ENCODE measurements at regions not wholly inside any gene's neighbourhood (a gene's known extent, or its start where the extent isn't known, plus 50 kb on each side); places are given as distances from the start of the nearest gene placed in this dataset.
"Not testable (repeated sequence)": the region's sequence is repeated elsewhere in the genome, so short reads cannot be mapped to it uniquely, and the experiment has no call there.

- Histone ChIP-seq H3K27ac (ENCODE audit: low read depth, low read length) (no peak overlapping the region), H3K4me3 (ENCODE audit: low read depth, low read length) (no peak overlapping the region), H3K4me1 (ENCODE audit: control insufficient read depth, insufficient read depth, low read length, unreplicated experiment) (no peaks in the 10 kb centered on the region), H3K79me2 (ENCODE audit: control insufficient read depth, insufficient read depth, low read length, unreplicated experiment) (no peaks in the 10 kb centered on the region), H3K36me3 (ENCODE audit: insufficient read depth, low read length) (no peaks in the 10 kb centered on the region), H3K27me3 (ENCODE audit: insufficient read depth, low read length) (no peaks in the 10 kb centered on the region), H2AFZ (ENCODE audit: low read length, unreplicated experiment) (no peak overlapping the region)
Measured at GRCh38 chr4:144410230-144410783, 235.6 kb upstream of the HHIP start.

- no peaks in the 10 kb centered on the region for H3K79me2 ChIP-seq (ENCODE audit: control insufficient read depth, insufficient read depth, low read length, unreplicated experiment)
- H3K36me3 ChIP-seq (ENCODE audit: insufficient read depth, low read length), result no peaks in the 10 kb centered on the region
- no peaks in the 10 kb centered on the region for H3K27me3 ChIP-seq (ENCODE audit: insufficient read depth, low read length)
- no peak overlapping the region for H3K27ac ChIP-seq (ENCODE audit: low read depth, low read length)
- H3K4me3 ChIP-seq (ENCODE audit: low read depth, low read length), result no peak overlapping the region
- H3K4me1 ChIP-seq (ENCODE audit: control insufficient read depth, insufficient read depth, low read length, unreplicated experiment), result no peaks in the 10 kb centered on the region
- H2AFZ ChIP-seq (ENCODE audit: low read length, unreplicated experiment), result no peak overlapping the region
Measured at GRCh38 chr4:144411119-144411518, 234.8 kb upstream of the HHIP start.

GRCh38 chr4:144411700-144412099, 234.3 kb upstream of the HHIP start:
- Histone ChIP-seq H3K27ac (ENCODE audit: low read depth, low read length) (no peak overlapping the region), H3K79me2 (ENCODE audit: control insufficient read depth, insufficient read depth, low read length, unreplicated experiment) (no peaks in the 10 kb centered on the region), H3K4me1 (ENCODE audit: control insufficient read depth, insufficient read depth, low read length, unreplicated experiment) (no peaks in the 10 kb centered on the region), H3K4me3 (ENCODE audit: low read depth, low read length) (no peak overlapping the region), H3K27me3 (ENCODE audit: insufficient read depth, low read length) (no peaks in the 10 kb centered on the region), H2AFZ (ENCODE audit: low read length, unreplicated experiment) (no peak overlapping the region), H3K36me3 (ENCODE audit: insufficient read depth, low read length) (no peaks in the 10 kb centered on the region)

- H3K36me3 ChIP-seq (ENCODE audit: insufficient read depth, low read length), result no peaks in the 10 kb centered on the region
- H2AFZ ChIP-seq (ENCODE audit: low read length, unreplicated experiment), result no peak overlapping the region
- H3K4me3 ChIP-seq (ENCODE audit: low read depth, low read length), result no peak overlapping the region
- no peaks in the 10 kb centered on the region for H3K4me1 ChIP-seq (ENCODE audit: control insufficient read depth, insufficient read depth, low read length, unreplicated experiment)
- H3K27me3 ChIP-seq (ENCODE audit: insufficient read depth, low read length), result no peaks in the 10 kb centered on the region
- no peak overlapping the region for H3K27ac ChIP-seq (ENCODE audit: low read depth, low read length)
- no peaks in the 10 kb centered on the region for H3K79me2 ChIP-seq (ENCODE audit: control insufficient read depth, insufficient read depth, low read length, unreplicated experiment)
Measured at GRCh38 chr4:144421056-144421455, 224.9 kb upstream of the HHIP start.

- Histone ChIP-seq H3K79me2 (ENCODE audit: control insufficient read depth, insufficient read depth, low read length, unreplicated experiment) (no peaks in the 10 kb centered on the region), H3K27ac (ENCODE audit: low read depth, low read length) (no peak overlapping the region), H3K36me3 (ENCODE audit: insufficient read depth, low read length) (no peaks in the 10 kb centered on the region), H3K4me1 (ENCODE audit: control insufficient read depth, insufficient read depth, low read length, unreplicated experiment) (no peaks in the 10 kb centered on the region), H3K27me3 (ENCODE audit: insufficient read depth, low read length) (no peaks in the 10 kb centered on the region), H3K4me3 (ENCODE audit: low read depth, low read length) (no peak overlapping the region), H2AFZ (ENCODE audit: low read length, unreplicated experiment) (no peak overlapping the region)
Measured at GRCh38 chr4:144421839-144422565, 224.0 kb upstream of the HHIP start.

- Histone ChIP-seq H2AFZ (ENCODE audit: low read length, unreplicated experiment) (no peak overlapping the region), H3K36me3 (ENCODE audit: insufficient read depth, low read length) (no peaks in the 10 kb centered on the region), H3K27ac (ENCODE audit: low read depth, low read length) (no peak overlapping the region), H3K27me3 (ENCODE audit: insufficient read depth, low read length) (no peaks in the 10 kb centered on the region), H3K4me1 (ENCODE audit: control insufficient read depth, insufficient read depth, low read length, unreplicated experiment) (no peaks in the 10 kb centered on the region), H3K79me2 (ENCODE audit: control insufficient read depth, insufficient read depth, low read length, unreplicated experiment) (no peaks in the 10 kb centered on the region), H3K4me3 (ENCODE audit: low read depth, low read length) (no peak overlapping the region)
Measured at GRCh38 chr4:144423930-144424329, 222.0 kb upstream of the HHIP start.

- H3K4me1 ChIP-seq (ENCODE audit: control insufficient read depth, insufficient read depth, low read length, unreplicated experiment); H3K36me3 ChIP-seq (ENCODE audit: insufficient read depth, low read length); H3K27me3 ChIP-seq (ENCODE audit: insufficient read depth, low read length); H2AFZ ChIP-seq (ENCODE audit: low read length, unreplicated experiment); H3K4me3 ChIP-seq (ENCODE audit: low read depth, low read length); H3K79me2 ChIP-seq (ENCODE audit: control insufficient read depth, insufficient read depth, low read length, unreplicated experiment); H3K27ac ChIP-seq (ENCODE audit: low read depth, low read length): not testable (repeated sequence)
Measured at GRCh38 chr4:144426023-144426422, 219.9 kb upstream of the HHIP start.

- H3K4me1 ChIP-seq (ENCODE audit: control insufficient read depth, insufficient read depth, low read length, unreplicated experiment), result no peaks in the 10 kb centered on the region
- no peak overlapping the region for H3K27ac ChIP-seq (ENCODE audit: low read depth, low read length)
- H2AFZ ChIP-seq (ENCODE audit: low read length, unreplicated experiment), result no peak overlapping the region
- no peaks in the 10 kb centered on the region for H3K36me3 ChIP-seq (ENCODE audit: insufficient read depth, low read length)
- no peaks in the 10 kb centered on the region for H3K27me3 ChIP-seq (ENCODE audit: insufficient read depth, low read length)
- no peak overlapping the region for H3K4me3 ChIP-seq (ENCODE audit: low read depth, low read length)
- H3K79me2 ChIP-seq (ENCODE audit: control insufficient read depth, insufficient read depth, low read length, unreplicated experiment), result no peaks in the 10 kb centered on the region
Measured at GRCh38 chr4:144442713-144443112, 203.2 kb upstream of the HHIP start.

- Histone ChIP-seq H3K36me3 (ENCODE audit: insufficient read depth, low read length) (no peaks in the 10 kb centered on the region), H3K27me3 (ENCODE audit: insufficient read depth, low read length) (no peaks in the 10 kb centered on the region), H3K27ac (ENCODE audit: low read depth, low read length) (no peak overlapping the region), H3K4me1 (ENCODE audit: control insufficient read depth, insufficient read depth, low read length, unreplicated experiment) (no peaks in the 10 kb centered on the region), H3K79me2 (ENCODE audit: control insufficient read depth, insufficient read depth, low read length, unreplicated experiment) (no peaks in the 10 kb centered on the region), H2AFZ (ENCODE audit: low read length, unreplicated experiment) (peak overlapping the region; percentile 73), H3K4me3 (ENCODE audit: low read depth, low read length) (no peak overlapping the region)
Measured at GRCh38 chr4:144449611-144450010, 196.3 kb upstream of the HHIP start.

- Histone ChIP-seq H3K36me3 (ENCODE audit: insufficient read depth, low read length) (no peaks in the 10 kb centered on the region), H2AFZ (ENCODE audit: low read length, unreplicated experiment) (no peak overlapping the region), H3K4me3 (ENCODE audit: low read depth, low read length) (no peak overlapping the region), H3K4me1 (ENCODE audit: control insufficient read depth, insufficient read depth, low read length, unreplicated experiment) (no peaks in the 10 kb centered on the region), H3K27ac (ENCODE audit: low read depth, low read length) (no peak overlapping the region), H3K27me3 (ENCODE audit: insufficient read depth, low read length) (no peaks in the 10 kb centered on the region), H3K79me2 (ENCODE audit: control insufficient read depth, insufficient read depth, low read length, unreplicated experiment) (no peaks in the 10 kb centered on the region)
Measured at GRCh38 chr4:144450526-144450925, 195.4 kb upstream of the HHIP start.

- no peak overlapping the region for H3K27ac ChIP-seq (ENCODE audit: low read depth, low read length)
- no peaks in the 10 kb centered on the region for H3K79me2 ChIP-seq (ENCODE audit: control insufficient read depth, insufficient read depth, low read length, unreplicated experiment)
- no peak overlapping the region for H2AFZ ChIP-seq (ENCODE audit: low read length, unreplicated experiment)
- H3K27me3 ChIP-seq (ENCODE audit: insufficient read depth, low read length), result no peaks in the 10 kb centered on the region
- H3K4me3 ChIP-seq (ENCODE audit: low read depth, low read length), result no peak overlapping the region
- H3K36me3 ChIP-seq (ENCODE audit: insufficient read depth, low read length), result no peaks in the 10 kb centered on the region
- H3K4me1 ChIP-seq (ENCODE audit: control insufficient read depth, insufficient read depth, low read length, unreplicated experiment), result no peaks in the 10 kb centered on the region
Measured at GRCh38 chr4:144451766-144452450, 194.0 kb upstream of the HHIP start.
